GM12891 (cell line): ENCODE measurements at regions not wholly inside any gene's neighbourhood (a gene's known extent, or its start where the extent isn't known, plus 50 kb on each side); places are given as distances from the start of the nearest gene placed in this dataset.
"Not testable (repeated sequence)": the region's sequence is repeated elsewhere in the genome, so short reads cannot be mapped to it uniquely, and the experiment has no call there.

Experiments
- DNase-seq: peaks from one replicate; pipeline ENCODE4 v3.0.0; 2011; ENCODE audit warnings: low spot score; ENCODE audit not compliant: insufficient read length
- FAIRE-seq: peaks from 2 replicates; lab custom pipeline; 2011; peaks lifted over from hg19 to GRCh38; lab: Jason Lieb, UNC
- PAX5 ChIP-seq: IDR thresholded peaks from 2 replicates; pipeline ENCODE4 v1.6.1; 2011; ENCODE audit warnings: low read length, moderate library complexity, mild to moderate bottlenecking; ENCODE audit not compliant: insufficient read depth, severe bottlenecking
- POLR2A ChIP-seq: IDR thresholded peaks from 2 replicates; pipeline ENCODE4 v1.6.1; 2011; ENCODE audit warnings: low read depth, low read length, control low read depth
- POLR2AphosphoS5 ChIP-seq: IDR thresholded peaks from 2 replicates; pipeline ENCODE4 v1.6.1; 2011; ENCODE audit warnings: low read depth, low read length, control low read depth
- POU2F2 ChIP-seq: IDR thresholded peaks from 2 replicates; pipeline ENCODE4 v1.6.1; 2011; ENCODE audit warnings: low read depth, mild to moderate bottlenecking, control low read depth, low read length, moderate library complexity
- SPI1 ChIP-seq: IDR thresholded peaks from 2 replicates; pipeline ENCODE4 v1.6.1; 2011; ENCODE audit warnings: low read depth, low read length, control low read depth
- TAF1 ChIP-seq: IDR thresholded peaks from 2 replicates; pipeline ENCODE4 v1.6.1; 2011; ENCODE audit warnings: low read depth, low read length, control low read depth

DNA sequence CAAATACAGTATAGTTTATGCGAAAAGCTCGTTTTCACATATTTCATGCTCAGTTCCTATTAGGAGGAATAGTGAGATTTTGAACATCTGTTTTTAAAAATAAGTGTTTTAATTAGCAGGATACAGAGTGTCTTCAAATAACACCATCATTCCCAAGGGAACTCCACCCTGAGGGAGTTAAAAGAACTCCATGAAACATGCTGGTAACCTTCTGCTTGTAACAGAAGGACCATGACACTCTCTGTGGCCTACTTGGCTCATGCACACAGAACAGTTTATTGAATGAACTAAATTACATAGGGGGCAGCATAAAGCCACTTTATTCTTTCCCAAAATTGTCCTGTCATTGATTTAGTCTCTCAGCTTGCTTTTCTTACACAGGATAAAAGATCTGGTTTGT is 809.5 kb upstream of the SLITRK6 start:
- FAIRE-seq (no peak), DNase-seq (no peak)
- TF ChIP-seq TAF1 (no peak), POU2F2 (no peak), POLR2AphosphoS5 (no peak), POLR2A (no peak), SPI1 (no peak), PAX5 (no peak)

DNA sequence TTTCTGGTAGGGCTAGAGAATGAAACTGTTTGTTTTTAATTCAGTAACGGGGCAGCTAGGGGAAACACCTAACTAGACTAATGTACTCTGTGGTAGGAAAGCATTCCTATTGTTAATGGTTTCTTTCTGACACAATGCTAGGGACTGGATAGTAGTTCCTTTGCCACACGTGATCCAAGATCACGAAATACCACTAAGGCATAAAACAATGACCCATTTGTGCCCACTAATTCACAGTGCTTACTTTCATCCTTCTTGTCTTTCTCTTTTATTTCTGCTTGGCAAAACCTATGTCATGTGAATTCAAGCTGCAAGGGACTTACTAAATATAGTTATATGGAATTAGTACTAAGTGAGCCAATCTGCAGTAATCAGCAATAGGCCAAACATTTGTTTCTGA is 834.1 kb upstream of the SLITRK6 start:
- no peak for TF ChIP-seq POU2F2
- TF ChIP-seq POLR2A: no peak
- no peak for TF ChIP-seq PAX5
- no peak for TF ChIP-seq TAF1
- no peak for TF ChIP-seq POLR2AphosphoS5
- no peak for FAIRE-seq
- DNase-seq: no peak

GRCh38 chr13:86651171-86651570 is 852.0 kb upstream of the SLITRK6 start:
- DNase-seq, FAIRE-seq: not testable (repeated sequence)

DNA sequence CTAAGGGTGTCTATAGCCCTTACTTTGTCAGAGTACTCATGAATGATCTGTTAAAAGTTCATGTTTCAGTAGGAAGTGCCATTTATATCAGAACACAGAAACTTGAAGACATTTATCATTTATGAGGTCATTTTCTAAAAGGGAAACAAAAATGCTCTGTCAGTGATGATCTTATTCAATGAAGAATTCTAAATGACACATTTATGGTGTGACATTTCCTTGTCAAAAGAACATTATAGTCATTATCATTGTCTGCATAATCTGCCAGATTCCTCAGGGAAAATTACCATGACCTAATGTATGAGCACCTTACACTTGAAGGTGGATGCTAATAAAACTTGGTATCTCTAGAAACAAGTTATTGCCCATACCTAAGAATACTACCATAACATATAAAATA is 853.8 kb upstream of the SLITRK6 start:
- DNase-seq (no peak), FAIRE-seq (no peak)
- TF ChIP-seq POLR2A (no peak), PAX5 (no peak), POLR2AphosphoS5 (no peak), SPI1 (no peak), POU2F2 (no peak), TAF1 (no peak)

- no peak for FAIRE-seq
- TF ChIP-seq POU2F2 (no peak), POLR2AphosphoS5 (no peak), TAF1 (no peak), POLR2A (no peak), SPI1 (no peak), PAX5 (no peak)
- no peak for DNase-seq
These were observed 856.3 kb upstream of the SLITRK6 start for GRCh38 chr13:86655561-86655960.

DNA sequence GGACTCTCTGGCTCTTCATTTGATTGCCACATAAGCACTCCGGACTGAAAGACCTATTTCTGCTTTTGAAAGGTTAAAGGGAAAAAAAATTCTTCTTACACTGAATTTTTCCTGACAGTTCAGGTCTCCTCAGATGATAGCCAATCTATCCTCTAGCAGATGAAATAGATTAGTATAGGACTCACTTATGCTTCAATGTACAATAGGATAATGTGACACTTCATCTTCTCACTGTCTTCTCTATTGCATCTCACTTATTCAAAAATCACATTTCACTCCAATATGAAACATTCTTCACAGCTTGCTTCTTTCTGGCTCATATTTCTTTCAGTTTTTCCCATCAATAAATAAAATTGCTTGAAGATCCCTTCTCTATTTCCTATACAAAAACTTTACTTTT is 860.9 kb upstream of the SLITRK6 start:
- DNase-seq (no peak), FAIRE-seq (no peak)
- no peak for TF ChIP-seq POU2F2
- no peak for TF ChIP-seq PAX5
- no peak for TF ChIP-seq SPI1
- no peak for TF ChIP-seq TAF1
- no peak for TF ChIP-seq POLR2A
- no peak for TF ChIP-seq POLR2AphosphoS5

GRCh38 chr13:86665842-86666241 is 866.6 kb upstream of the SLITRK6 start:
- FAIRE-seq (no peak), DNase-seq (no peak)
- TF ChIP-seq POLR2A: no peak
- no peak for TF ChIP-seq PAX5
- TF ChIP-seq POLR2AphosphoS5: no peak
- TF ChIP-seq TAF1: no peak
- no peak for TF ChIP-seq SPI1
- no peak for TF ChIP-seq POU2F2

DNA sequence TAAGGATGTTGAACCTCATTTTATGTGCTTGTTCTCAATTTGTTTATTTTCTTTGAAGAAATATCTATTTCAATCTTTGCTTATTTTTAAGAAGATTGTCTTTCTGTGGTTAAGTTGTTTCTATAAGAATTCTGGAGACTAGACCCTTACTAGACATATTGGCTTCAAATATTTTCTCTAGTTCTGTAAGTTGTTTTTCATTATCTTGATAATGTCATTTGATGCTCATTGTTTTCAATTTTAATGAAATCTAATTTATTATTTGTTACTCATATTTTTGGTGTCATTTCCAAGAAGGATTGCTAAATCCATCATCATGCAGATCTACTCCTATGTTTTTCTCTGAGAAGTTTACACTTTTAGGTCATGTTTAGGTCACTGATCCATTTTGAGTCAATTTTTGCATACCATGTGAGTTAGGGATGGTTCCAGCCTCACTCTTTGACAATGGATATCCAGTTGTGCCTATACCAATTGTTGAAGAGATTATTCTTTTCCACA is 874.8 kb upstream of the SLITRK6 start:
- DNase-seq: no peak
- no peak for TF ChIP-seq PAX5
- no peak for TF ChIP-seq POU2F2
- TF ChIP-seq TAF1: no peak
- no peak for TF ChIP-seq POLR2A
- TF ChIP-seq SPI1: no peak
- no peak for TF ChIP-seq POLR2AphosphoS5
- FAIRE-seq: no peak

- no peak for TF ChIP-seq TAF1
- no peak for TF ChIP-seq POLR2AphosphoS5
- TF ChIP-seq PAX5: no peak
- TF ChIP-seq POLR2A: no peak
- no peak for TF ChIP-seq POU2F2
- TF ChIP-seq SPI1: no peak
- FAIRE-seq (no peak), DNase-seq (no peak)
These were observed 882.0 kb upstream of the SLITRK6 start for GRCh38 chr13:86681223-86681622.

GRCh38 chr13:86684402-86684801 is 885.2 kb upstream of the SLITRK6 start:
- FAIRE-seq: no peak
- DNase-seq: no peak
- TF ChIP-seq PAX5 (no peak), POU2F2 (no peak), SPI1 (no peak), TAF1 (no peak), POLR2A (no peak), POLR2AphosphoS5 (no peak)

DNA sequence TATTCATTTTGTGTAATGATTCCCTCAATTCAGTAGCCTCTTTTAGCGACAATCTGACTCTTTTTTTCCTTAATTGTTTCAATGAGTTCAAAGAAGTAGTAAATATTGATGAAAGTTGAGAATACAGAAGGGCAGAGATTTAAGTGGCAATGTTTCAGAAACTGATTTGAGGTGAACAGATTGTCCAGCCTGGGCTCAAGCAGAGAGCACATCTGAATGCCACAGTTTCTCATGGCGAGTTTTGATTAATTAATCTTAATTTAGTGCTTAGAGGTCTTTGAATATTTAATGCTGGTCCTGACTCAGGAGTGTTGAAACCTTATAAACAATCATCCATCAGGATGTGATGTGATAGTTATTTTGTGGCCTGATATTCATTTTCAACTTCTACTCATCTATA is 890.7 kb upstream of the SLITRK6 start:
- no peak for FAIRE-seq
- no peak for DNase-seq
- TF ChIP-seq POLR2AphosphoS5: no peak
- no peak for TF ChIP-seq POU2F2
- TF ChIP-seq POLR2A: no peak
- no peak for TF ChIP-seq SPI1
- no peak for TF ChIP-seq PAX5
- TF ChIP-seq TAF1: no peak
